BJ (cell line): ENCODE measurements at regions not wholly inside any gene's neighbourhood (a gene's known extent, or its start where the extent isn't known, plus 50 kb on each side); places are given as distances from the start of the nearest gene placed in this dataset.
A peak's percentile ranks its signal among the peaks of the same experiment; 100 is the strongest.

Experiments used
- CTCF ChIA-PET: fragments of 350-600 bp; formaldehyde crosslinking; extraction: SDS; loops from one replicate; lab custom pipeline; 2021; ENCODE audit warnings: antibody characterized with exemption, inconsistent platforms; lab: Yijun Ruan, JAX
- POLR2A ChIA-PET: fragments of 300-600 bp; sonication (Branson Sonifier 250); formaldehyde crosslinking; extraction: SDS; loops from one replicate; lab custom pipeline; 2021; ENCODE audit warnings: antibody characterized with exemption; lab: Charles Lee
- DNase-seq: peaks from one replicate; pipeline ENCODE4 v3.0.0-alpha.2; 2011; ENCODE audit warnings: low read depth
- H3K27me3 ChIP-seq: 2 replicates; pipeline ENCODE4 v1.6.0; 2011; ENCODE audit warnings: low read length; ENCODE audit not compliant: control insufficient read depth, insufficient read depth
- H3K36me3 ChIP-seq: 2 replicates; pipeline ENCODE4 v1.5.1; 2011; ENCODE audit warnings: low read length; ENCODE audit not compliant: control insufficient read depth, insufficient read depth
- H3K4me3 ChIP-seq: 2 replicates; pipeline ENCODE4 v1.5.1; 2011; ENCODE audit warnings: low read depth, mild to moderate bottlenecking, control low read depth, low read length
- CTCF ChIP-seq: IDR thresholded peaks from 2 replicates; pipeline ENCODE4 v1.5.1; 2011; ENCODE audit warnings: low read depth, mild to moderate bottlenecking, control low read depth, inconsistent platforms, low read length, moderate library complexity; ENCODE audit not compliant: insufficient read depth

GRCh38 chr2:226478109-226478809 lies 321.4 kb downstream of the IRS1 start:
- no peaks in the 10 kb centered on the region for H3K36me3 ChIP-seq
- no peak for TF ChIP-seq CTCF
- no peak overlapping the region for H3K4me3 ChIP-seq
- ChIA-PET POLR2A (interaction anchor here (0.6 kb wide), 3 partner anchors 320 to 350 kb away, joined by 3 to 8 read pairs (median 3); no protein-coding TSS in a partner anchor), CTCF (interaction anchor here (1.0 kb wide), 2 partner anchors 263 to 293 kb away, joined by 3 read pairs; no protein-coding TSS in a partner anchor)
- DNase-seq: peak; percentile 69
- no peaks in the 10 kb centered on the region for H3K27me3 ChIP-seq

GRCh38 chr2:226477221-226478108 lies 322.2 kb downstream of the IRS1 start:
- no peak overlapping the region for H3K4me3 ChIP-seq
- no peaks in the 10 kb centered on the region for H3K27me3 ChIP-seq
- H3K36me3 ChIP-seq: no peaks in the 10 kb centered on the region
- POLR2A ChIA-PET: interaction anchor here (0.6 kb wide), 3 partner anchors 321 to 351 kb away, joined by 3 to 8 read pairs (median 3); no protein-coding TSS in a partner anchor
- CTCF ChIA-PET: interaction anchor here (0.6 to 1.3 kb wide), 4 partner anchors 9 to 293 kb away, joined by 3 to 4 read pairs (median 4); no protein-coding TSS in a partner anchor
- no peak for DNase-seq
- no peak for TF ChIP-seq CTCF

- H3K4me3 ChIP-seq: no peak overlapping the region
- no peak for TF ChIP-seq CTCF
- H3K27me3 ChIP-seq: no peaks in the 10 kb centered on the region
- ChIA-PET CTCF (interaction anchor here (0.8 kb wide), 1 partner anchor 42 kb away, joined by 3 read pairs; no protein-coding TSS in a partner anchor), POLR2A (no interaction called here)
- H3K36me3 ChIP-seq: no peaks in the 10 kb centered on the region
- DNase-seq: peak; percentile 12
Observed at GRCh38 chr2:226475650-226476049, 324.0 kb downstream of the IRS1 start.

- CTCF ChIA-PET: interaction anchor here (1.0 kb wide), 1 partner anchor 9 kb away, joined by 3 read pairs; no protein-coding TSS in a partner anchor
- no peak for TF ChIP-seq CTCF
- DNase-seq: no peak
- Histone ChIP-seq H3K4me3 (no peak overlapping the region), H3K27me3 (no peaks in the 10 kb centered on the region), H3K36me3 (no peaks in the 10 kb centered on the region)
- POLR2A ChIA-PET: no interaction called here
Observed at GRCh38 chr2:226474131-226474530, 325.5 kb downstream of the IRS1 start.
